ENCODE measurements at regions not wholly inside any gene's neighbourhood (a gene's known extent, or its start where the extent isn't known, plus 50 kb on each side); places are given as distances from the start of the nearest gene placed in this dataset.

DNA sequence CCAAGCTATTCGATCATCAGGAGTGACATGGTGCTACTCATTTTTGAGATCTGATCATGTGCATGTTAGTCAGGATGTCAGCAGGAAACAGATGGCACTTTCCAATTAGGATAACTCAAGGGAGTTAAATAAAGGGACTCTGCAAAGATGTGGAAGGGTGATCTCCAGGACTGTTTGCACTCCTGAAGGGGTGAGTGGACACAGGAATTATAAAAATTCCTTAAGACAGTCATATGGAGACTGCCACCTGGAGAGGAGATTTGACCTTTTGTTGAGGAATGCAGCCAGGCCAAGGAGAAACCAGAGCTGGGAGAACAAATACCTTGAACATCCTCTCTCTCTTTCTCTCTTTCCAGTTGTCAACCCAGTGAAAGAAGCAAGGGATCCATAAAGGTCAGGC, 189.1 kb downstream of the GABRG2 start:
- H3K9me2 ChIP-seq (replicated peaks; ENCODE audit: insufficient read depth) = no peaks in the 10 kb centered on the region
- TF ChIP-seq, protein P1, sequence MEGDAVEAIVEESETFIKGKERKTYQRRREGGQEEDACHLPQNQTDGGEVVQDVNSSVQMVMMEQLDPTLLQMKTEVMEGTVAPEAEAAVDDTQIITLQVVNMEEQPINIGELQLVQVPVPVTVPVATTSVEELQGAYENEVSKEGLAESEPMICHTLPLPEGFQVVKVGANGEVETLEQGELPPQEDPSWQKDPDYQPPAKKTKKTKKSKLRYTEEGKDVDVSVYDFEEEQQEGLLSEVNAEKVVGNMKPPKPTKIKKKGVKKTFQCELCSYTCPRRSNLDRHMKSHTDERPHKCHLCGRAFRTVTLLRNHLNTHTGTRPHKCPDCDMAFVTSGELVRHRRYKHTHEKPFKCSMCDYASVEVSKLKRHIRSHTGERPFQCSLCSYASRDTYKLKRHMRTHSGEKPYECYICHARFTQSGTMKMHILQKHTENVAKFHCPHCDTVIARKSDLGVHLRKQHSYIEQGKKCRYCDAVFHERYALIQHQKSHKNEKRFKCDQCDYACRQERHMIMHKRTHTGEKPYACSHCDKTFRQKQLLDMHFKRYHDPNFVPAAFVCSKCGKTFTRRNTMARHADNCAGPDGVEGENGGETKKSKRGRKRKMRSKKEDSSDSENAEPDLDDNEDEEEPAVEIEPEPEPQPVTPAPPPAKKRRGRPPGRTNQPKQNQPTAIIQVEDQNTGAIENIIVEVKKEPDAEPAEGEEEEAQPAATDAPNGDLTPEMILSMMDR (IDR thresholded peaks at IDR 0.05; ENCODE audit: poor library complexity) = no peak
- TF ChIP-seq EZH2phosphoT487 (IDR thresholded peaks at IDR 0.05; ENCODE audit: low read depth, severe bottlenecking, unreplicated experiment) (no peak), EZH2 (IDR thresholded peaks at IDR 0.05; ENCODE audit: borderline replicate concordance) (no peak)
- DNase-seq (ENCODE audit: low spot score) = no peak
- no peaks in the 10 kb centered on the region for H3K9me3 ChIP-seq (ENCODE audit: low read depth)
- no peaks in the 10 kb centered on the region for H3K27me3 ChIP-seq
- no peaks in the 10 kb centered on the region for H4K20me1 ChIP-seq (ENCODE audit: insufficient read depth, poor library complexity, severe bottlenecking)
- no peak overlapping the region for H2AFZ ChIP-seq
- H3K36me3 ChIP-seq (replicated peaks; ENCODE audit: insufficient read depth, low read depth) = no peaks in the 10 kb centered on the region
- WGBS (ENCODE audit: low lambda C conversion rate, missing lambda C conversion rate) = 78% methylated on average over 1 of the region's 1 CpG
- no peaks in the 10 kb centered on the region for H3K79me2 ChIP-seq
- H3K4me3 ChIP-seq = no peak overlapping the region
- H3K4me2 ChIP-seq = no peak overlapping the region
- no peak overlapping the region for H3K27ac ChIP-seq
- no peaks in the 10 kb centered on the region for H3K4me1 ChIP-seq (ENCODE audit: insufficient read depth)

DNA sequence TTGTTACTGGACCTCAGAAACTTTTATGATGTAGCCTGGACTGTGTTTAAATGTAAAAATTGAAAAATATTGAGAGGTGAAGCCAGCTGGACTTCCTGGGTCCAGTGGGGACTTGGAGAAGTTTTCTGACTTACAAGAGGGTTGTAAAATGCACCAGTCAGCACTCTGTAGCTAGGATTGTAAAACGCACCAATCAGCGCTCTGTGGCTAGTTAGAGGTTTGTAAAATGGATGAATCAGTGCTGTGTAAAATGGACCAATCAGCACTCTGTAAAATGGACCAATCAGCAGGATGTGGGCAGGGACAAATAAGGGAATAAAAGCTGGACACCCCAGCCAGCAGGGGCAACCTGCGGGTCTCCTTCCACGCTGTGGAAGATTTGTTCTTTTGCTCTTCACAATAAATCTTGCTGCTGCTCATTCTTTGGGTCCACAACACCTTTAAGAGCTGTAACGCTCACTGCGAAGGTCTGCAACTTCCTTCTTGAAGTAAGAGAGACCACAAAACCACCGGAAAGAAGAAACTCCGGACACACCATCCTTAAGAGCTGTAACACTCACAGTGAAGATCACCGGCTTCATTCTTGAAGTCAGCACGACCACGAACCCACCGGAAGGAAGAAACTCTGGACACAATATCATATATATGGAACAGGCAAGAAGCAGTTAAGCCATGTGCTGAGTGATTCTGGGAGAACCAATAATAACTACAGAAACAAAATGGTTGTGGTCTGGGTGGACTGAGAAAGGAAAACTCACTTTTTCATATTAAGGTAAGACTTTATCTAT, 201.3 kb downstream of the GABRG2 start:
- Histone ChIP-seq H4K20me1 (ENCODE audit: insufficient read depth, poor library complexity, severe bottlenecking) (no peaks in the 10 kb centered on the region), H3K4me2 (no peak overlapping the region), H3K4me1 (ENCODE audit: insufficient read depth) (no peaks in the 10 kb centered on the region), H3K27me3 (no peaks in the 10 kb centered on the region), H3K79me2 (no peaks in the 10 kb centered on the region), H3K9me2 (replicated peaks; ENCODE audit: insufficient read depth) (no peaks in the 10 kb centered on the region), H2AFZ (no peak overlapping the region), H3K4me3 (no peak overlapping the region), H3K27ac (no peak overlapping the region), H3K36me3 (replicated peaks; ENCODE audit: insufficient read depth, low read depth) (no peaks in the 10 kb centered on the region), H3K9me3 (ENCODE audit: low read depth) (no peaks in the 10 kb centered on the region)
- 93% methylated on average over 12 of the region's 12 CpGs for WGBS (ENCODE audit: low lambda C conversion rate, missing lambda C conversion rate)
- no peak for DNase-seq (ENCODE audit: low spot score)
- no peak for TF ChIP-seq EZH2 (IDR thresholded peaks at IDR 0.05; ENCODE audit: borderline replicate concordance)
- TF ChIP-seq, protein P1 (IDR thresholded peaks at IDR 0.05; ENCODE audit: poor library complexity) = no peak
- TF ChIP-seq EZH2phosphoT487 (IDR thresholded peaks at IDR 0.05; ENCODE audit: low read depth, severe bottlenecking, unreplicated experiment) = no peak

DNA sequence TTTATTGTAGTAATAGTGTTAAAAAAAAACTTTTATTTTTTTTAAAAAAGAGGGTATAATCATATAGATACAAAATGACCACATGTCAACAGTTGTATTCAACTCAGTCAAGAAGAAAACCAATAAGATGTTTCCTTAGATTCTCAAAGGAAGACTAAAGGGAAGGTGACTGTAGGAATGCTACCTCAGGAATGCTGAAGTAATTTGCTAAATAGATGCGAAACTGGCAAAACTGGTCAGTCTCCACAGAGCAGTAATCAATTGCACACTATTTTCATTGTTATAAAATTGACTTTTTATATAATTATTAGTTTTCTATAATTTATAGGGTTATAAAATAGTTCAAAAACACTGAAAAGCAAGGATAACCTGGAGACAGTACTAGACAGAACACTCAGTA, 204.8 kb downstream of the GABRG2 start:
- Histone ChIP-seq H3K27me3 (no peaks in the 10 kb centered on the region), H3K9me3 (ENCODE audit: low read depth) (no peaks in the 10 kb centered on the region), H3K4me1 (ENCODE audit: insufficient read depth) (no peaks in the 10 kb centered on the region), H3K4me3 (no peak overlapping the region), H4K20me1 (ENCODE audit: insufficient read depth, poor library complexity, severe bottlenecking) (no peaks in the 10 kb centered on the region), H2AFZ (no peak overlapping the region), H3K9me2 (replicated peaks; ENCODE audit: insufficient read depth) (no peaks in the 10 kb centered on the region), H3K4me2 (no peak overlapping the region), H3K27ac (no peak overlapping the region), H3K36me3 (replicated peaks; ENCODE audit: insufficient read depth, low read depth) (no peaks in the 10 kb centered on the region), H3K79me2 (no peaks in the 10 kb centered on the region)
- WGBS (ENCODE audit: low lambda C conversion rate, missing lambda C conversion rate) = 82% methylated on average over 1 of the region's 1 CpG
- TF ChIP-seq, protein P1 (IDR thresholded peaks at IDR 0.05; ENCODE audit: poor library complexity) = no peak
- no peak for TF ChIP-seq EZH2phosphoT487 (IDR thresholded peaks at IDR 0.05; ENCODE audit: low read depth, severe bottlenecking, unreplicated experiment)
- no peak for TF ChIP-seq EZH2 (IDR thresholded peaks at IDR 0.05; ENCODE audit: borderline replicate concordance)
- no peak for DNase-seq (ENCODE audit: low spot score)
